Nephron (organoid): ENCODE measurements at regions not wholly inside any gene's neighbourhood (a gene's known extent, or its start where the extent isn't known, plus 50 kb on each side); places are given as distances from the start of the nearest gene placed in this dataset.

Experiments
- H3K27ac Mint-ChIP-seq, 3 experiments: 2 replicates each; pipeline ENCODE4 v1.8.0; 2020; ENCODE audit warnings: mixed read lengths in 3 of 3, mild to moderate bottlenecking in 2 of 3, moderate library complexity in 1 of 3
- H3K27me3 Mint-ChIP-seq: 2 replicates; pipeline ENCODE4 v1.8.0; 2021; ENCODE audit warnings: low read depth, mild to moderate bottlenecking, moderate library complexity, mixed read lengths
- H3K36me3 Mint-ChIP-seq: 2 replicates; pipeline ENCODE4 v1.8.0; 2020; ENCODE audit warnings: low read depth, mixed read lengths
- H3K4me1 Mint-ChIP-seq: 2 replicates; pipeline ENCODE4 v1.8.0; 2020; ENCODE audit warnings: mixed read lengths
- H3K4me3 Mint-ChIP-seq, 3 experiments: 2 replicates each; pipeline ENCODE4 v1.8.0; 2020; ENCODE audit warnings: mild to moderate bottlenecking in 3 of 3, mixed read lengths in 3 of 3, moderate library complexity in 2 of 3
- H3K9me3 Mint-ChIP-seq: 2 replicates; pipeline ENCODE4 v1.8.0; 2020; ENCODE audit warnings: mixed read lengths
- TF ChIP-seq, protein P1 (sequence below), 3 experiments: fragments of 200-600 bp; sonication (generic); IDR thresholded peaks; one replicate each; pipeline ENCODE4 v1.5.0; 2021; ENCODE audit warnings: antibody characterized with exemption in 3 of 3; ENCODE audit not compliant: unreplicated experiment in 3 of 3

DNA sequence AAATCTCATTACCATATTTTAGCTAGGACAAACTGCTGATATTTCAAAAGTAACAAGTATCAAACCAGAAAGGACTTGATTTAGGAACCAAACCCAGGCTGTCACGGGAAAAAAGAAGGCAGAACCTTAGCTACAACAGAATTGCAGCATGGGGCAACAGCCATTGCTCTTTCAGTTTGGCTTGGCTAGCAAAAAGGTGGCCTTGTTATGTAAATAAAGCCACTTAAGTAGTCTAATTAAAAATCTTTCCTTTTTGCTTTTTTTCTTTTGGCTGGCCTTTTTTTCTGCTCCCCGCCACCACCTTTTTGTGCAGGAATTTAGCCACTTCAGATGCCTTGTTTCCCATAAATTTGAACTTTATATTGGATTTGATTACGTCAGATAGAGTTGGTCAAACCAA is 235.9 kb downstream of the CPXCR1 start:
- Mint-ChIP-seq H3K4me3 (no peak overlapping the region), H3K27ac (no peak overlapping the region), H3K36me3 (no peaks in the 10 kb centered on the region), H3K4me1 (no peaks in the 10 kb centered on the region), H3K9me3 (no peaks in the 10 kb centered on the region), H3K27me3 (no peaks in the 10 kb centered on the region)
- TF ChIP-seq, protein P1, sequence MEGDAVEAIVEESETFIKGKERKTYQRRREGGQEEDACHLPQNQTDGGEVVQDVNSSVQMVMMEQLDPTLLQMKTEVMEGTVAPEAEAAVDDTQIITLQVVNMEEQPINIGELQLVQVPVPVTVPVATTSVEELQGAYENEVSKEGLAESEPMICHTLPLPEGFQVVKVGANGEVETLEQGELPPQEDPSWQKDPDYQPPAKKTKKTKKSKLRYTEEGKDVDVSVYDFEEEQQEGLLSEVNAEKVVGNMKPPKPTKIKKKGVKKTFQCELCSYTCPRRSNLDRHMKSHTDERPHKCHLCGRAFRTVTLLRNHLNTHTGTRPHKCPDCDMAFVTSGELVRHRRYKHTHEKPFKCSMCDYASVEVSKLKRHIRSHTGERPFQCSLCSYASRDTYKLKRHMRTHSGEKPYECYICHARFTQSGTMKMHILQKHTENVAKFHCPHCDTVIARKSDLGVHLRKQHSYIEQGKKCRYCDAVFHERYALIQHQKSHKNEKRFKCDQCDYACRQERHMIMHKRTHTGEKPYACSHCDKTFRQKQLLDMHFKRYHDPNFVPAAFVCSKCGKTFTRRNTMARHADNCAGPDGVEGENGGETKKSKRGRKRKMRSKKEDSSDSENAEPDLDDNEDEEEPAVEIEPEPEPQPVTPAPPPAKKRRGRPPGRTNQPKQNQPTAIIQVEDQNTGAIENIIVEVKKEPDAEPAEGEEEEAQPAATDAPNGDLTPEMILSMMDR (IDR thresholded peaks at IDR 0.05; ENCODE audit: unreplicated experiment in 3 of 3), result no peak

DNA sequence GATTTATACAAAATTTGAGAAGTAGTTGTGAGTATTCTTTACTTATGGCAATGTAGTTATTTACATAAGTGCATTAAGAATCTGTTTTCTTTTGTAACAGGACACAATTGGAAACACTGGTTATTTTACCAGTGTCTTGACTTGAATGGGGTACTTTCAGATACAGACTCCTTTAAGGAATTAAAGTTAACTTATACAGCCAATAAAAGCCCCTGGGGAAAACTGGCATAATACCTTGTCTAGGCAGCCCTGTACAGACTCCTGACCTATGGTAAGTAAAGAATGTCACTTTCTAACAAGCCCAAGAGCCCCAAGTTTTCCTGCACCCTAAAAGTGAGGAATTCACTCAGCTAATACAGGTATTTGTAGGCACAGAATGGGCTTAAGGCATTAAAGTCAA is 241.8 kb downstream of the CPXCR1 start:
- TF ChIP-seq, protein P1 (IDR thresholded peaks at IDR 0.05; ENCODE audit: unreplicated experiment in 3 of 3), result no peak
- H3K4me3 Mint-ChIP-seq, result no peak overlapping the region
- no peaks in the 10 kb centered on the region for H3K36me3 Mint-ChIP-seq
- no peaks in the 10 kb centered on the region for H3K27me3 Mint-ChIP-seq
- no peak overlapping the region for H3K27ac Mint-ChIP-seq
- H3K4me1 Mint-ChIP-seq, result no peaks in the 10 kb centered on the region
- H3K9me3 Mint-ChIP-seq, result no peaks in the 10 kb centered on the region

DNA sequence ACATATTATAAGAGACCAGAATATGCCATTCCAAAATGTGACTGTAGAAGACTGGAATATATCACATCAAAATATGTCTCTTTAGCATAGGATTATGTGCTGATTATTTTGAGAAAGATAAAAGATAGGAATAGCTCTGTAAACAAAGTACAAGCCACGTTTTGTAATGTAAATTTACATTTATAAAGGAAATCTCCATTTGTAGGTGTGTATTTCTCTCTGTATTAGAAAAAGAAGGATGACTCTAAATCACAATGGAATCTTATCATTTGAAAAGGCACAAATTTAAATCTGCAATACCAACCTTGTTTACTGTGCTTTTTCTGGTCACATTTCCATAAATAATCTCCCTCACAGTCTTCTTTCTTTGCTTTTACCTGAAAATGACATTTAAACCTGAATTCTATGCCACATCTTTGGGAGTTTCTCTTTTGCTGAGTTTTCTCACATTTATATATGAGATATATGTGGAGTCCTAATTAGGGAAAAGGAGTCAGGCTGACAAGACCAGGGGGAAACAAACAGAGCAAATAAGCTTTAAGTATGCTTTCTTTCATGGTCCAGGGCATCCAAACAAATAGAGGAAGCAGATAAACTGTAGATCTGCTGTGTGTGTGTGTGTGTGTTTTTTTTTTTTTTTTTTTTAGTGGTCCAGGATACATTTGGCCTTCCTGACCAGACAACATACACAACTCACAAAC is 244.0 kb downstream of the CPXCR1 start:
- H3K9me3 Mint-ChIP-seq, result peaks cover 2% of the 10 kb centered on the region
- H3K4me3 Mint-ChIP-seq, result no peak overlapping the region
- no peaks in the 10 kb centered on the region for H3K27me3 Mint-ChIP-seq
- no peaks in the 10 kb centered on the region for H3K36me3 Mint-ChIP-seq
- TF ChIP-seq, protein P1 (IDR thresholded peaks at IDR 0.05; ENCODE audit: unreplicated experiment in 3 of 3), result no peak
- no peaks in the 10 kb centered on the region for H3K4me1 Mint-ChIP-seq
- no peak overlapping the region for H3K27ac Mint-ChIP-seq

DNA sequence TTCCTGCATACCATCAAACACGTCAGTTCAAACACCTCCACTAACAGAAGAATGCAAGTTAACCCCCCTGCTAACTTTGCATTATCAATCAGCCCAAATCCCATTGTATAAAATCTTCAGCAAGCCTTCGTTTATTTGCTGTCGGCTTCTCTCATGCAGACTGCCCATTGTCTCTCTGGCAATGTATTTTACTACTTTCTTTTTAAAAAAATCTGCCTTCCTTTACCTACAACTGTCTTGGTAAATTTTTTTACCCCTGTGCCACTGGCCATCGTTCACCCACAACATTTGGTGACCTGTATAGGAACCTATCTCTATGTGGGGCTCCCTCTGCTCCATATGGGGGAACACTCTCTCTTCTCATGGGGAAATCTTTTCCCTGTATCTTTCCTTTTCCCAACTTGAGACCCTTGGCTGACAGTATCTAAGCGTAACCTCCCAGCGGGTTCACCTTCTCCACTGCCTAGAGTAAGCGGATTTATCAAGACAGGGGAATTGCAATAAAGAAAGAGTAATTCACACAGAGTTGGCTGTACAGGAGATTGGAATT is 244.6 kb downstream of the CPXCR1 start:
- no peaks in the 10 kb centered on the region for H3K36me3 Mint-ChIP-seq
- no peak overlapping the region for H3K27ac Mint-ChIP-seq
- H3K9me3 Mint-ChIP-seq, result peaks cover 2% of the 10 kb centered on the region
- H3K4me1 Mint-ChIP-seq, result no peaks in the 10 kb centered on the region
- TF ChIP-seq, protein P1 (IDR thresholded peaks at IDR 0.05; ENCODE audit: unreplicated experiment in 3 of 3), result no peak
- H3K4me3 Mint-ChIP-seq, result no peak overlapping the region
- H3K27me3 Mint-ChIP-seq, result no peaks in the 10 kb centered on the region

DNA sequence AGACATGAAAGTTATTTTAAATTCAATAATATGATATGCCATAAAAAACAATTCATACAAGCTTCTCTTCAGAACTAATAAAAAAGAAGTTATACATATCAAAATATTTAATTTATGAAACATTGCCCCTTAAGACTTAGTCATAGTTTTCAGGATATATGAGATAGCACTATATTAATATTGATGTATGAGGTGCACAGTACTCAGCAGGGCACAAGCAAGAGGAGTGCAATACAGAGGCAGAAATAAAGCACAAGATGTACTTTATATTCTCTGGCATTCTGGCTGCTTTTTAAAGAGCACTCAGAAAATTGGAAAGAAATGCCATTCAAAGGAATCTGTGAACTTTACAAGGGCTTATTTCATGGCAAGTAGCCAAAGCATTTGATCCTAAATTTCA is 274.9 kb downstream of the CPXCR1 start:
- Mint-ChIP-seq H3K4me1 (no peaks in the 10 kb centered on the region), H3K4me3 (no peak overlapping the region), H3K27ac (no peak overlapping the region), H3K27me3 (no peaks in the 10 kb centered on the region), H3K9me3 (peaks cover 3% of the 10 kb centered on the region), H3K36me3 (no peaks in the 10 kb centered on the region)
- TF ChIP-seq, protein P1 (IDR thresholded peaks at IDR 0.05; ENCODE audit: unreplicated experiment in 3 of 3), result no peak

DNA sequence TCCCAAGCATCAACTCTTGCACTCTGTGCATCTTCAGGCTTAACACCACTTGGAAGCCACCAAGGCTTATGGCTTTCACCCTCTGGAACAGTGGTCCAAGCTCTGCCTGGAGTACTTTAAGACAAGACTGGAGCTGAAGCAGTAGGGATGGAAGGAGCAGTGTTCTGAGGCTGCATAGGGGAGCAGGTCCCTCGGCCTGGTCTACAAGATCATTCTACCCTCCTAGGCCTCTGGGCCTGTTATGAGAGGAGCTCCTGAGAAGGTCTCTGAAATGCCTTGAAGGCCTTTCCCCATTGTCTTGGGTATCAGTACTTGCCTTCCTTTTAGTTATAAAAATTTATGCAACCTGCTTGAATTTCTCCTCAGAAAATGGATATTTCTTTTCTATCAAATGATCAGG is 286.7 kb downstream of the CPXCR1 start:
- no peaks in the 10 kb centered on the region for H3K27me3 Mint-ChIP-seq
- no peaks in the 10 kb centered on the region for H3K4me1 Mint-ChIP-seq
- H3K9me3 Mint-ChIP-seq, result peaks cover 14% of the 10 kb centered on the region
- H3K27ac Mint-ChIP-seq, result no peak overlapping the region
- TF ChIP-seq, protein P1 (IDR thresholded peaks at IDR 0.05; ENCODE audit: unreplicated experiment in 3 of 3), result no peak
- no peak overlapping the region for H3K4me3 Mint-ChIP-seq
- H3K36me3 Mint-ChIP-seq, result no peaks in the 10 kb centered on the region
